B cell (primary cell): ENCODE measurements at regions not wholly inside any gene's neighbourhood (a gene's known extent, or its start where the extent isn't known, plus 50 kb on each side); places are given as distances from the start of the nearest gene placed in this dataset.

Experiments
- ATAC-seq: fragments of 200-7000 bp; cut with Tn5 transposase; one replicate; pipeline ENCODE4 v1.10.0; 2021; ENCODE audit warnings: low read depth, mild to moderate bottlenecking, moderate number of reproducible peaks, moderate library complexity
- CTCF ChIA-PET: fragments of 350-600 bp; sonication (Branson Sonifier 250); formaldehyde crosslinking; loops from one replicate; lab custom pipeline; 2021; ENCODE audit warnings: antibody characterized with exemption, inconsistent platforms; lab: Charles Lee
- POLR2A ChIA-PET: fragments of 350-600 bp; sonication (Branson Sonifier 250); formaldehyde crosslinking; loops from one replicate; lab custom pipeline; 2021; ENCODE audit warnings: antibody characterized with exemption; lab: Charles Lee
- DNase-seq: peaks from one replicate; pipeline ENCODE4 v3.0.0; 2013
- H2AFZ ChIP-seq: 2 replicates; pipeline ENCODE4 v1.6.1; 2012; ENCODE audit warnings: mild to moderate bottlenecking, low read depth, low read length; ENCODE audit not compliant: insufficient read depth, poor library complexity, severe bottlenecking
- H3K27ac ChIP-seq, 2 donors: 1 replicate in 1 of 2; 2 replicates in 1 of 2; pipeline ENCODE4 v1.5.1; 2012 to 2013; ENCODE audit warnings: low read length in 2 of 2, mild to moderate bottlenecking in 2 of 2, moderate library complexity in 1 of 2
- H3K27me3 ChIP-seq, 4 experiments: fragments of 200-600 bp in 1 of 4; sonication (generic) in 1 of 4; replicated peaks in 1 of 4; 1 replicate in 2 of 4; 2 replicates in 2 of 4; pipeline versions ENCODE4 v1.6.1 to v1.7.0; 2013 to 2016; ENCODE audit warnings: low read length in 3 of 4, mild to moderate bottlenecking in 2 of 4, mixed read lengths in 1 of 4, moderate library complexity in 1 of 4; ENCODE audit not compliant: insufficient read depth in 4 of 4, control insufficient read depth in 3 of 4; ENCODE audit errors: control extremely low read depth in 1 of 4
- H3K36me3 ChIP-seq, 2 experiments: replicated peaks in 1 of 2; 1 replicate in 1 of 2; 2 replicates in 1 of 2; pipeline versions ENCODE4 v1.6.1 to v1.7.1; 2013; ENCODE audit warnings: low read length in 1 of 2; ENCODE audit not compliant: insufficient read depth in 2 of 2, control insufficient read depth in 1 of 2; ENCODE audit errors: control extremely low read depth in 1 of 2, extremely low read depth in 1 of 2
- H3K4me1 ChIP-seq, 2 donors: fragments of 200-600 bp in 1 of 2; sonication (generic) in 1 of 2; 1 replicate in 1 of 2; 2 replicates in 1 of 2; pipeline versions ENCODE4 v1.5.1 to v1.6.1; 2013 to 2017; ENCODE audit warnings: low read length in 2 of 2; ENCODE audit not compliant: control insufficient read depth in 2 of 2, insufficient read depth in 2 of 2
- H3K4me2 ChIP-seq: replicated peaks from 2 replicates; pipeline ENCODE3; 2012; ENCODE audit warnings: mild to moderate bottlenecking, low read depth, low read length; ENCODE audit not compliant: poor library complexity, severe bottlenecking
- H3K4me3 ChIP-seq, 5 experiments: fragments of 200-600 bp in 1 of 5; sonication (generic) in 1 of 5; 1 replicate in 3 of 5; 2 replicates in 2 of 5; pipeline versions ENCODE4 v1.5.1 to v1.7.0; 2011 to 2016; ENCODE audit warnings: low read length in 4 of 5, mild to moderate bottlenecking in 4 of 5, low read depth in 2 of 5, control low read depth in 1 of 5, moderate library complexity in 1 of 5; ENCODE audit not compliant: insufficient read depth in 1 of 5; ENCODE audit errors: control extremely low read depth in 1 of 5, extremely low read depth in 1 of 5
- H3K79me2 ChIP-seq: fragments of 200-600 bp; sonication (generic); one replicate; pipeline ENCODE4 v1.6.0; 2016; ENCODE audit warnings: low read length; ENCODE audit not compliant: control insufficient read depth, insufficient read depth
- H3K9ac ChIP-seq: fragments of 200-600 bp; sonication (generic); 2 replicates; pipeline ENCODE4 v1.6.1; 2017; ENCODE audit warnings: mild to moderate bottlenecking, low read length, moderate library complexity
- H3K9me3 ChIP-seq, 3 donors: one replicate each; pipeline versions ENCODE4 v1.6.1 to v1.7.1; 2013; ENCODE audit warnings: low read length in 2 of 3; ENCODE audit not compliant: control insufficient read depth in 2 of 3, insufficient read depth in 1 of 3; ENCODE audit errors: control extremely low read depth in 1 of 3
- H4K20me1 ChIP-seq: 2 replicates; pipeline ENCODE4 v1.6.0; 2012; ENCODE audit warnings: mild to moderate bottlenecking, low read length; ENCODE audit not compliant: insufficient read depth, control insufficient read depth, poor library complexity, severe bottlenecking
- H3K27ac Mint-ChIP-seq: one replicate; pipeline ENCODE4 v1.8.0; 2021; ENCODE audit warnings: mixed read lengths
- H3K27me3 Mint-ChIP-seq: one replicate; pipeline ENCODE4 v1.8.0; 2021; ENCODE audit warnings: mixed read lengths
- H3K4me1 Mint-ChIP-seq: one replicate; pipeline ENCODE4 v1.8.0; 2021; ENCODE audit warnings: mixed read lengths
- H3K4me3 Mint-ChIP-seq: one replicate; pipeline ENCODE4 v1.8.0; 2021; ENCODE audit warnings: mixed read lengths
- H3K9me3 Mint-ChIP-seq: one replicate; pipeline ENCODE4 v1.8.0; 2022; ENCODE audit warnings: mixed read lengths; ENCODE audit not compliant: insufficient read depth
- CTCF ChIP-seq: fragments of 200-600 bp; IDR thresholded peaks from one replicate; pipeline ENCODE4 v1.8.0; 2022; ENCODE audit warnings: antibody characterized with exemption, mild to moderate bottlenecking
- EZH2 ChIP-seq: IDR thresholded peaks from 2 replicates; pipeline ENCODE4 v1.6.1; 2012; ENCODE audit warnings: borderline replicate concordance, low read depth, mild to moderate bottlenecking, moderate library complexity, low read length; ENCODE audit not compliant: insufficient read depth, poor library complexity, severe bottlenecking
- WGBS: methylation state at CpG from one replicate; pipeline ENCODE4 v1.1.5; 2013; ENCODE audit warnings: missing lambda C conversion rate; ENCODE audit not compliant: insufficient coverage; 5-methylcytosine and 5-hydroxymethylcytosine counted together
- intact Hi-C: fragments of 100-400 bp; cut with micrococcal nuclease; formaldehyde crosslinking; loops from one replicate; pipeline ENCODE4 v1.10.0; 2022

GRCh38 chr11:32219320-32219719 is 128.4 kb downstream of the RCN1 start:
- H3K79me2 ChIP-seq = no peaks in the 10 kb centered on the region
- no peak overlapping the region for H3K9ac ChIP-seq
- Mint-ChIP-seq H3K27ac (no peak overlapping the region), H3K4me3 (no peak overlapping the region), H3K9me3 (no peaks in the 10 kb centered on the region), H3K27me3 (peaks cover 2% of the 10 kb centered on the region), H3K4me1 (no peaks in the 10 kb centered on the region)
- H3K4me1 ChIP-seq = no peaks in the 10 kb centered on the region
- no peaks in the 10 kb centered on the region for H3K36me3 ChIP-seq
- ATAC-seq = no peak
- intact Hi-C loops = no loop called here
- POLR2A ChIA-PET = no interaction called here
- H3K9me3 ChIP-seq = no peaks in the 10 kb centered on the region
- CTCF ChIA-PET = no interaction called here
- WGBS = 86% methylated on average over 7 of the region's 7 CpGs
- no peak for DNase-seq
- no peaks in the 10 kb centered on the region for H3K27me3 ChIP-seq
- H3K4me3 ChIP-seq = no peak overlapping the region
- no peak overlapping the region for H3K4me2 ChIP-seq
- H3K27ac ChIP-seq = no peak overlapping the region
- TF ChIP-seq CTCF (no peak), EZH2 (no peak)
- H4K20me1 ChIP-seq = no peaks in the 10 kb centered on the region
- no peak overlapping the region for H2AFZ ChIP-seq

- intact Hi-C loops = no loop called here
- H3K27ac Mint-ChIP-seq = no peak overlapping the region
- no peak for ATAC-seq
- no peak overlapping the region for H3K4me3 Mint-ChIP-seq
- Histone ChIP-seq H3K4me2 (no peak overlapping the region), H3K79me2 (no peaks in the 10 kb centered on the region), H3K4me1 (no peaks in the 10 kb centered on the region), H4K20me1 (no peaks in the 10 kb centered on the region), H3K36me3 (no peaks in the 10 kb centered on the region), H3K27ac (no peak overlapping the region), H2AFZ (no peak overlapping the region), H3K27me3 (no peaks in the 10 kb centered on the region), H3K9me3 (no peaks in the 10 kb centered on the region), H3K4me3 (no peak overlapping the region), H3K9ac (no peak overlapping the region)
- H3K4me1 Mint-ChIP-seq = no peaks in the 10 kb centered on the region
- no peak for DNase-seq
- 92% methylated on average over 11 of the region's 14 CpGs for WGBS
- H3K9me3 Mint-ChIP-seq = no peaks in the 10 kb centered on the region
- ChIA-PET POLR2A (no interaction called here), CTCF (no interaction called here)
- H3K27me3 Mint-ChIP-seq = peaks cover 2% of the 10 kb centered on the region
- TF ChIP-seq CTCF = no peak
- TF ChIP-seq EZH2 = no peak
Observed at GRCh38 chr11:32221476-32222032, 130.7 kb downstream of the RCN1 start.
